ENCODE measurements at regions not wholly inside any gene's neighbourhood (a gene's known extent, or its start where the extent isn't known, plus 50 kb on each side); places are given as distances from the start of the nearest gene placed in this dataset.

- no peak overlapping the region for H2BK12ac ChIP-seq (ENCODE audit: low read depth, low read length)
- no peak overlapping the region for H3K4me3 ChIP-seq (ENCODE audit: extremely low read depth in 1 of 4, insufficient read depth in 2 of 4, low read depth in 3 of 4, low read length in 4 of 4)
- H3K4ac ChIP-seq (replicated peaks; ENCODE audit: insufficient read length, low read depth, low read length), result no peak overlapping the region
- H3K36me3 ChIP-seq (ENCODE audit: control insufficient read depth in 2 of 4, insufficient read depth in 4 of 4, low read length in 3 of 4), result no peaks in the 10 kb centered on the region
- H3K27ac ChIP-seq (ENCODE audit: low read depth, low read length), result no peak overlapping the region
- H3K18ac ChIP-seq (ENCODE audit: extremely low read depth, low read length), result no peak overlapping the region
- H3K79me2 ChIP-seq (ENCODE audit: control insufficient read depth in 1 of 2, insufficient read depth in 2 of 2, low read length in 2 of 2), result no peaks in the 10 kb centered on the region
- FAIRE-seq (no peak), DNase-seq (ENCODE audit: low read depth in 1 of 2, low spot score in 2 of 2) (no peak)
- ChIA-PET POLR2A (ENCODE audit: partially characterized antibody) (no interaction called here), CTCF (ENCODE audit: partially characterized antibody) (interaction anchor here (1.0 kb wide), 1 partner anchor 12 kb away, joined by 3 read pairs; no protein-coding TSS in a partner anchor)
- WGBS, 2 experiments (ENCODE audit: extremely low coverage in 1 of 2, insufficient coverage in 1 of 2, insufficient read length in 1 of 2, insufficient replicate concordance in 2 of 2, low coverage in 1 of 2, low lambda C conversion rate in 2 of 2, missing lambda C conversion rate in 1 of 2), result 94% methylated on average over 2 of the region's 2 CpGs; no CpG with 5 or more reads in 1 of the 2 experiments
- no peak overlapping the region for H4K91ac ChIP-seq (replicated peaks; ENCODE audit: insufficient read length, low read length)
- H2BK15ac ChIP-seq (ENCODE audit: low read length), result no peak overlapping the region
- no peak overlapping the region for H4K8ac ChIP-seq (ENCODE audit: extremely low read depth, insufficient read depth, low read length)
- H3K23me2 ChIP-seq (ENCODE audit: low read depth, low read length), result no peaks in the 10 kb centered on the region
- no peak overlapping the region for H2BK120ac ChIP-seq (replicated peaks; ENCODE audit: low read depth, low read length)
- H3K14ac ChIP-seq (ENCODE audit: insufficient read length), result no peak overlapping the region
- H3K79me1 ChIP-seq (ENCODE audit: low read depth, low read length), result no peaks in the 10 kb centered on the region
- H3K4me2 ChIP-seq (ENCODE audit: insufficient read depth in 1 of 2, low read depth in 2 of 2, low read length in 2 of 2), result no peak overlapping the region
- H3K23ac ChIP-seq (ENCODE audit: insufficient read length), result no peak overlapping the region
- no peaks in the 10 kb centered on the region for H4K20me1 ChIP-seq (replicated peaks in 1 of 2; ENCODE audit: control insufficient read depth in 1 of 2, insufficient read depth in 2 of 2, low read length in 2 of 2)
- no peak overlapping the region for H2AFZ ChIP-seq (ENCODE audit: low read length)
- peaks cover 0 to 9% (median 0%) of the 10 kb centered on the region in 4 experiments; a peak in 2 of 7 replicates for H3K4me1 ChIP-seq (replicated peaks in 1 of 4; ENCODE audit: control insufficient read depth in 3 of 4, insufficient read depth in 4 of 4, low read length in 3 of 4)
- no peak overlapping the region for H2BK20ac ChIP-seq (ENCODE audit: low read length)
- H4K5ac ChIP-seq (ENCODE audit: insufficient read length, low read depth, low read length), result no peak overlapping the region
- H3K9ac ChIP-seq (replicated peaks in 1 of 4; ENCODE audit: extremely low read depth in 1 of 4, low read depth in 3 of 4, low read length in 3 of 4), result no peak overlapping the region
- no peaks in the 10 kb centered on the region for H3K9me3 ChIP-seq (ENCODE audit: insufficient read depth in 2 of 2, low read depth in 1 of 2, low read length in 1 of 2)
- H2BK5ac ChIP-seq (ENCODE audit: low read depth, low read length), result no peak overlapping the region
- H2AK5ac ChIP-seq (ENCODE audit: low read depth, low read length), result no peak overlapping the region
- H3K27me3 ChIP-seq (replicated peaks in 1 of 4; ENCODE audit: control insufficient read depth in 3 of 4, extremely low read depth in 1 of 4, insufficient read depth in 3 of 4, low read length in 3 of 4), result no peaks in the 10 kb centered on the region
- no peak overlapping the region for H3K56ac ChIP-seq (replicated peaks; ENCODE audit: insufficient read length, low read depth, low read length)
- no peak for TF ChIP-seq POU5F1 (IDR thresholded peaks at IDR 0.05; ENCODE audit: low read depth, low read length)
- TF ChIP-seq TAF1 (IDR thresholded peaks at IDR 0.05; ENCODE audit: low read depth, low read length), result no peak
- TF ChIP-seq RXRA (IDR thresholded peaks at IDR 0.05; ENCODE audit: insufficient read depth, low read depth, low read length), result no peak
- no peak for TF ChIP-seq ATF2 (IDR thresholded peaks at IDR 0.05; ENCODE audit: low read length)
- no peak for TF ChIP-seq CBX8 (IDR thresholded peaks at IDR 0.05; ENCODE audit: borderline replicate concordance, low read depth, low read length)
- TF ChIP-seq CREB1 (IDR thresholded peaks at IDR 0.05), result no peak
- TF ChIP-seq MAFK (IDR thresholded peaks at IDR 0.05; ENCODE audit: low read depth, low read length), result no peak
- TF ChIP-seq RAD21 (IDR thresholded peaks at IDR 0.05 in 1 of 2, conservative IDR thresholded peaks at IDR 0.05 in 1 of 2; ENCODE audit: low read depth in 2 of 2, low read length in 2 of 2), result no peak
- TF ChIP-seq SIX5 (IDR thresholded peaks at IDR 0.05; ENCODE audit: low read depth, low read length), result no peak
- no peak for TF ChIP-seq CHD1 (IDR thresholded peaks at IDR 0.05; ENCODE audit: low read depth, low read length)
- TF ChIP-seq POLR2AphosphoS5 (IDR thresholded peaks at IDR 0.05; ENCODE audit: low read depth, low read length), result no peak
- no peak for TF ChIP-seq GABPA (IDR thresholded peaks at IDR 0.05; ENCODE audit: borderline replicate concordance, insufficient read depth, low read length)
- no peak for TF ChIP-seq TEAD4 (IDR thresholded peaks at IDR 0.05; ENCODE audit: low read depth, low read length)
- TF ChIP-seq EGR1 (IDR thresholded peaks at IDR 0.05; ENCODE audit: borderline replicate concordance, low read depth, low read length), result no peak
Measured at GRCh38 chr15:94791510-94791909, 560.1 kb downstream of the MCTP2 start.

Data from H1 (cell line).